Neuronal stem cell (in vitro differentiated cells): ENCODE measurements at regions not wholly inside any gene's neighbourhood (a gene's known extent, or its start where the extent isn't known, plus 50 kb on each side); places are given as distances from the start of the nearest gene placed in this dataset.
A peak's percentile ranks its signal among the peaks of the same experiment; 100 is the strongest.

Experiments
- DNase-seq: peaks from one replicate; pipeline ENCODE4 v3.0.0-alpha.2; 2013; ENCODE audit warnings: low spot score
- H2AFZ ChIP-seq: one replicate; pipeline ENCODE4 v1.6.1; 2013; ENCODE audit warnings: mild to moderate bottlenecking, low read length, inconsistent platforms
- H2AK5ac ChIP-seq: 2 replicates; pipeline ENCODE4 v1.6.1; 2013; ENCODE audit warnings: low read depth, mild to moderate bottlenecking, inconsistent platforms, low read length, moderate library complexity, mixed read lengths
- H2BK120ac ChIP-seq: 2 replicates; pipeline ENCODE4 v1.6.1; 2013; ENCODE audit warnings: low read depth, mild to moderate bottlenecking, inconsistent platforms, low read length, moderate library complexity, mixed read lengths
- H2BK12ac ChIP-seq: one replicate; pipeline ENCODE4 v1.6.1; 2013; ENCODE audit warnings: low read length, inconsistent platforms
- H2BK15ac ChIP-seq: 2 replicates; pipeline ENCODE4 v1.6.1; 2013; ENCODE audit warnings: mild to moderate bottlenecking, low read length, inconsistent platforms, mixed read lengths
- H2BK5ac ChIP-seq: one replicate; pipeline ENCODE4 v1.6.1; 2013; ENCODE audit warnings: inconsistent platforms, mild to moderate bottlenecking, low read length, moderate library complexity
- H3K14ac ChIP-seq: one replicate; pipeline ENCODE4 v1.6.1; 2013; ENCODE audit warnings: low read length, inconsistent platforms
- H3K18ac ChIP-seq: 2 replicates; pipeline ENCODE4 v1.6.1; 2013; ENCODE audit warnings: low read length, inconsistent platforms
- H3K23ac ChIP-seq: 2 replicates; pipeline ENCODE4 v1.6.1; 2013; ENCODE audit warnings: low read depth, mild to moderate bottlenecking, mixed read lengths, low read length, inconsistent platforms; ENCODE audit not compliant: poor library complexity
- H3K27ac ChIP-seq: replicated peaks from 3 replicates; pipeline ENCODE4 v1.5.1; 2013; ENCODE audit warnings: low read length, inconsistent platforms
- H3K27me3 ChIP-seq, 3 experiments: 2 replicates each; pipeline ENCODE4 v1.6.1; 2013; ENCODE audit warnings: low read length in 3 of 3, mild to moderate bottlenecking in 2 of 3, inconsistent platforms in 1 of 3, low read depth in 1 of 3, mixed read lengths in 1 of 3, moderate library complexity in 1 of 3; ENCODE audit not compliant: control insufficient read depth in 3 of 3, insufficient read depth in 3 of 3
- H3K36me3 ChIP-seq, 2 donors: replicated peaks in 1 of 2; 2 replicates each; pipeline ENCODE4 v1.6.1; 2013; ENCODE audit warnings: low read length in 2 of 2; ENCODE audit not compliant: control insufficient read depth in 2 of 2, insufficient read depth in 2 of 2
- H3K4ac ChIP-seq: 2 replicates; pipeline ENCODE4 v1.6.1; 2013; ENCODE audit warnings: inconsistent platforms, mild to moderate bottlenecking, low read length, moderate library complexity
- H3K4me1 ChIP-seq, 2 donors: 1 replicate in 1 of 2; 2 replicates in 1 of 2; pipeline ENCODE4 v1.6.1; 2013; ENCODE audit warnings: low read length in 2 of 2, low read depth in 1 of 2; ENCODE audit not compliant: control insufficient read depth in 2 of 2, insufficient read depth in 1 of 2
- H3K4me2 ChIP-seq: one replicate; pipeline ENCODE4 v1.6.1; 2013; ENCODE audit warnings: mild to moderate bottlenecking, low read length, inconsistent platforms; ENCODE audit not compliant: insufficient read depth, poor library complexity, severe bottlenecking
- H3K4me3 ChIP-seq, 2 donors: 2 replicates each; pipeline ENCODE4 v1.5.1; 2013; ENCODE audit warnings: low read length in 2 of 2, mild to moderate bottlenecking in 2 of 2, inconsistent platforms in 1 of 2, moderate library complexity in 1 of 2
- H3K79me1 ChIP-seq: one replicate; pipeline ENCODE4 v1.6.1; 2013; ENCODE audit warnings: low read depth, mild to moderate bottlenecking, inconsistent platforms, low read length, moderate library complexity
- H3K9ac ChIP-seq: one replicate; pipeline ENCODE4 v1.6.1; 2013; ENCODE audit warnings: mild to moderate bottlenecking, low read depth, low read length, inconsistent platforms; ENCODE audit not compliant: poor library complexity
- H3K9me3 ChIP-seq, 2 donors: replicated peaks in 1 of 2; 2 replicates each; pipeline versions ENCODE3 to v1.6.1; 2013; ENCODE audit warnings: low read length in 2 of 2, mild to moderate bottlenecking in 2 of 2, inconsistent platforms in 1 of 2, low read depth in 1 of 2, mixed read lengths in 1 of 2, moderate library complexity in 1 of 2; ENCODE audit not compliant: control insufficient read depth in 2 of 2, insufficient read depth in 1 of 2
- H4K8ac ChIP-seq: one replicate; pipeline ENCODE4 v1.6.1; 2013; ENCODE audit warnings: low read depth, mild to moderate bottlenecking, inconsistent platforms, low read length, moderate library complexity
- H4K91ac ChIP-seq: one replicate; pipeline ENCODE4 v1.6.1; 2013; ENCODE audit warnings: low read length, low read depth, mild to moderate bottlenecking, inconsistent platforms; ENCODE audit not compliant: poor library complexity
- WGBS, 2 donors: extraction: QIAGEN DNeasy Blood & Tissue Kit; methylation state at CpG; one replicate each; pipeline ENCODE4 v1.1.7; 2013; ENCODE audit warnings: missing lambda C conversion rate in 2 of 2, mixed read lengths in 1 of 2; ENCODE audit not compliant: insufficient read length in 2 of 2, insufficient replicate concordance in 1 of 2; ENCODE audit errors: extremely low coverage in 2 of 2; 5-methylcytosine and 5-hydroxymethylcytosine counted together

- Histone ChIP-seq H3K4me3 (peak overlapping the region in 1 of 2 donors; percentile 22), H3K27me3 (no peaks in the 10 kb centered on the region), H3K79me1 (no peaks in the 10 kb centered on the region), H3K18ac (no peak overlapping the region), H3K9ac (no peak overlapping the region), H3K14ac (no peak overlapping the region), H3K4ac (no peak overlapping the region), H2BK5ac (no peak overlapping the region), H3K27ac (no peak overlapping the region), H3K36me3 (no peaks in the 10 kb centered on the region), H3K4me2 (no peak overlapping the region), H3K9me3 (no peaks in the 10 kb centered on the region), H2BK15ac (no peak overlapping the region), H2AK5ac (no peak overlapping the region), H4K8ac (peak overlapping the region; percentile 70), H3K23ac (peak overlapping the region; percentile 36), H4K91ac (no peak overlapping the region), H2AFZ (no peak overlapping the region), H2BK120ac (no peak overlapping the region), H2BK12ac (no peak overlapping the region), H3K4me1 (no peaks in the 10 kb centered on the region)
- no CpG with 5 or more reads among the region's 13 CpGs for WGBS, 2 donors
- no peak for DNase-seq
Measured at GRCh38 chr16:13835935-13836730, 83.8 kb upstream of the ERCC4 start.

- Histone ChIP-seq H3K9ac (no peak overlapping the region), H3K18ac (no peak overlapping the region), H3K79me1 (no peaks in the 10 kb centered on the region), H3K4me3 (no peak overlapping the region), H2BK12ac (no peak overlapping the region), H3K9me3 (no peaks in the 10 kb centered on the region), H3K4me1 (no peaks in the 10 kb centered on the region), H3K4ac (no peak overlapping the region), H2BK15ac (no peak overlapping the region), H2AK5ac (no peak overlapping the region), H4K8ac (no peak overlapping the region), H3K14ac (no peak overlapping the region), H4K91ac (no peak overlapping the region), H2AFZ (no peak overlapping the region), H3K23ac (no peak overlapping the region), H2BK5ac (no peak overlapping the region), H2BK120ac (no peak overlapping the region), H3K36me3 (no peaks in the 10 kb centered on the region), H3K27me3 (no peaks in the 10 kb centered on the region), H3K27ac (no peak overlapping the region), H3K4me2 (no peak overlapping the region)
- WGBS, 2 donors: no CpG with 5 or more reads among the region's 16 CpGs
- DNase-seq: no peak
Measured at GRCh38 chr16:13838401-13839190, 81.4 kb upstream of the ERCC4 start.

- H3K4me1 ChIP-seq: no peaks in the 10 kb centered on the region
- H3K4me2 ChIP-seq: no peak overlapping the region
- WGBS, 2 donors: no CpG with 5 or more reads among the region's 3 CpGs
- H2BK12ac ChIP-seq: no peak overlapping the region
- H3K18ac ChIP-seq: no peak overlapping the region
- no peak overlapping the region for H2BK15ac ChIP-seq
- DNase-seq: no peak
- H4K8ac ChIP-seq: no peak overlapping the region
- no peak overlapping the region for H2BK5ac ChIP-seq
- no peak overlapping the region for H2BK120ac ChIP-seq
- H2AK5ac ChIP-seq: no peak overlapping the region
- H3K14ac ChIP-seq: no peak overlapping the region
- no peaks in the 10 kb centered on the region for H3K9me3 ChIP-seq
- no peak overlapping the region for H3K27ac ChIP-seq
- no peak overlapping the region for H3K9ac ChIP-seq
- H3K79me1 ChIP-seq: no peaks in the 10 kb centered on the region
- H3K27me3 ChIP-seq: no peaks in the 10 kb centered on the region
- H2AFZ ChIP-seq: no peak overlapping the region
- H3K4ac ChIP-seq: no peak overlapping the region
- H3K4me3 ChIP-seq: no peak overlapping the region
- H3K36me3 ChIP-seq: no peaks in the 10 kb centered on the region
- H3K23ac ChIP-seq: no peak overlapping the region
- no peak overlapping the region for H4K91ac ChIP-seq
Measured at GRCh38 chr16:13839577-13839976, 80.4 kb upstream of the ERCC4 start.

- Histone ChIP-seq H2BK12ac (no peak overlapping the region), H3K23ac (no peak overlapping the region), H2BK120ac (no peak overlapping the region), H3K4ac (no peak overlapping the region), H4K91ac (no peak overlapping the region), H3K9me3 (no peaks in the 10 kb centered on the region), H3K4me1 (no peaks in the 10 kb centered on the region), H3K36me3 (no peaks in the 10 kb centered on the region), H3K14ac (no peak overlapping the region), H2BK5ac (no peak overlapping the region), H3K27me3 (peaks cover 0 to 2% (median 0%) of the 10 kb centered on the region in 3 experiments), H3K4me3 (no peak overlapping the region), H3K79me1 (no peaks in the 10 kb centered on the region), H2AFZ (no peak overlapping the region), H3K18ac (no peak overlapping the region), H3K4me2 (no peak overlapping the region), H2BK15ac (no peak overlapping the region), H2AK5ac (no peak overlapping the region), H3K9ac (no peak overlapping the region), H3K27ac (no peak overlapping the region), H4K8ac (no peak overlapping the region)
- no CpG with 5 or more reads among the region's 2 CpGs for WGBS, 2 donors
- DNase-seq: no peak
Measured at GRCh38 chr16:13845232-13845631, 74.7 kb upstream of the ERCC4 start.
